ENCODE measurements at regions not wholly inside any gene's neighbourhood (a gene's known extent, or its start where the extent isn't known, plus 50 kb on each side); places are given as distances from the start of the nearest gene placed in this dataset.

DNA sequence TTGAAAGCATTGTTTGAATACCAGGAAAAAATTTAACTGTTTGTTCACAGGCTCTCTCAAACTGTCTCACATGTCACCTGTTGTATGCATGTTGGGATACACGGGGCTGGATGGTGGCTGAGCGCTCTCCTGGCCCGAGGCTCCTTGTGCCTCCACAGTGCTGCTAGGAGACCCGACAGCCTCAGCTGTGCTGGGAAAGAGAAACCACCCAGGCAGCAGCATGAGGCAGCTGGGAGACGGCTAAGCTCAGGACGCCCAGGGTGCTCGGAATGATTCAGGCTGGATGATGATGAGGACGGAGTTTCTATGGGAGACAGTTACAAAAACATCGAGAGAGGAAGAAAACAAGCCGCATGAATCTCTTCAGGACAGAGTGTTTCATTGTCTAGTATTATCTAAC is 278.0 kb upstream of the CDH4 start:
- no peak for ATAC-seq

DNA sequence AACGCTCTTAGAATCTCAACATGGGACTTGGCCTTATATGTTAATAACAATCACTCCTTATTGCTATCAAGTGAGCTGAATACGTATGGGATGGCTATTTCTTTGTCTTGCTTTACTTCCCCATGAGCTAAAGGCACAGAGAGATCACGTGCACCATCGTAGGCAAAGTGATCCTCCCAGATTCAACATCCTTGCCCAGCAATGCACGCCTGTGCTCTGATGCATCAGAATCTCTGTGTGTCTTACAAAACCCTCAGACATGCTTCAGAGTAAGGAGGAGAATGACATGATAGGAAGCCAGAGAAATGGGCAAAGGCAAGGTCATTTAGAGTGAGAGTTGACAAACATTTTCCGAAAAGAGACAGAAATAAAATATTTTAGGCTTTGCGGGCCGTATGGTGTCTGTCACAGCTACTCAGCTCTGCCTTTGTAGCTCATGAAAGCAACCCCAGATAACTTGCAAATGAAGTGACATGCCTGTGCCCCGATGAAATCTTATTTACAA is 277.6 kb upstream of the CDH4 start:
- no peak for ATAC-seq

DNA sequence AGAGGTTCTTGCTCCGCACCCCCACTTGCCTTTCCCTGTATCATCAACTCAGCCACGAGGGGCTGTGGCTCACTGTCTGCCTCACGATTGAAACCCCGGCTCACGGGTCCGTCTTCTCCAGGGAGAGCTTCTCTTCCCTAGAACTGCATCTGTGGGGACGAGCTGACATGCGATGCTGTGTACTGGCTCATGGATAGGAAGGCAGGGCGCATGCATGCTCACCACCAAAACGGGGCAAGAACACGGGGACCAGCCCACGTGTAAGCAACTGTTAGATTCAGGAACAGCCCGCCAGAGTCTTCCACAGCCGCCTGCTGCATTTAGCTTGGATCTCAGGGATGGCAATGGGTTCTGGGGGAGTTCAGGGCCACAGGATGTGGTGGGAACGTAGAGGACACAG is 275.9 kb upstream of the CDH4 start:
- ATAC-seq, result no peak

DNA sequence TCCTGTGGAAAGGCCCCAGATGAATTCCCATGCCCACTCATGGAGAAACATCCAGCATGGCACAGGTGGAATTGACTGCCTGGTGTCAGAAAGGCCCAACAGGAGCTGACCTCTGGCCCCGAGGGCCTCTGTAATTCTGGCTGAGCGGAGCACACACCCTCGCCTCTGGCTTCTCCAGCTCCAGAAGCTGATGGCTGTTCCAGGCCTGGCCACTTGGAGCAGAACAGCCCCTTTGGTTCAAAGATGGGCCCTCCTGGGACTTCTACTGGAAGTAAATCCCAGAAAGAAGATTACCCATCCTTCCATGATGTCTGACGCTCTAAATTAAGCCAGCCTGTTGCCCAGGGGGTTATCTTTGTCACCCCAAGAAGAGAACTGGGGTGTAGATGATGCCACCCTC is 275.1 kb upstream of the CDH4 start:
- no peak for ATAC-seq

DNA sequence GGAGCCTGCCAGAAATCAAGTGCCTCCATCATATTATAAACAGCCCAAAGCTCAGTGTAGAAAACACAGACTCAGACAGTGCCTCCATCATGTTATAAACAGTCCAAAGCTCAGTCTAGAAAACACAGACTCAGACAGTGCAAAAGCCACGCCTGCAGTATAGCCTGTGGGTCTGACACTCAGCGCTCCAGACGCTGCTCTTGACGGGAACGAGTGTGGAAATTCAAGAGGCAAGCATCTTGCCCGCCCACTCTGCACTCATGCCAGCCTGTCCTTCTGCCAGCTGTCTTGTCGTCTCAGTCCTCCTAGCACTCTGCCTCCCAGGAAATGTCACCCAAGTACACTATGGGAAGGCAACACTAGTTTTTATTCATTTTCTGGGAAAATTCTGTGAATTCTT is 274.2 kb upstream of the CDH4 start:
- no peak for ATAC-seq

DNA sequence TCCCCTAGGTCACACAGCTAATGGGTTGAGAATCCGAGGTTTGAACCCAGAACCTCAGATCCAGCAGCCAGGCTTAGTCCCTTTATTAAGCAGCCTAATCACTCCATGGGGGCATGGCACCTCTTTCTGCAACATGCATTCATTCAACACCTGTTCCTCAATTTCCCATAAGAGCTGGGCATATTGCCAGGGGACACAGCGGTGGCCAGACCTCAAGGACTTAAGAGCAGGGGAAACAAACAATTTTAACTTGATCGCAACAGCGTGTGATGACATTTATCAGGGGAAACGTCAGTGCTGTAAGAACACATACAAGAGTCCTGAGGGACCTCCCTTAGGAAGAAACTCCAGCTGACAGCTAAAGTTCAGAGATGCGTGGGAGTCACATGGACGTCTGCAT is 267.4 kb upstream of the CDH4 start:
- ATAC-seq, result no peak

DNA sequence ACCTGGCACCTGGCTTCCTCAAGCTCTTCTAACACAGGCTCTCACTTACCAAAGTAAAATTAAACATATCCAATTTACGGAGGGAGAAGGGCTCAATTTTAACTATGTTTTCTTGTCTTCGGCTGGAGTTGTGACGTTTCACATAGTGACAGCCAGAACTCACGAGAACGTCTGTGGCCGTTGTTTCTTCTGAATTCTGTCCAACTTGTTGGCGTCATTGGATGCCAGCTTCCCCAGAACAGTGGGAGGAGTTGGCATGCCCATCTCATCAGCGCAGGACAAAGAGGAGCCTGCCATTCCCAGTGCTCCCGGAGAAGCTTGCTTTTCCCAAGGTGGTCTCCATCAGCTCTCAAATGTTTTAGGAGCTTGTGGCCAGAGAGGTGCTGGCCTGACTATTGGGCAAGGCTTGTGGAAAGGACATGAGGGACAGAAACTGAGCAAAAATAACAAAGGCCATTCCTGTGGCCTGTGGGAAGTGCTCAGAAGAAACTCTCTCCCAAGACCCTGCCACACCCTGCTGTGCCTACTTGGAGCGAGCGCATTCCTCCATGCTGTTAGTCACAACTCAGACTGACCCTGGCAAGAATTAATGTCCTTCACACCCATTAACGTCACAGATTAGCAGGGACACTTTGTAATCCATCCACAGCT is 265.4 kb upstream of the CDH4 start:
- no peak for ATAC-seq

DNA sequence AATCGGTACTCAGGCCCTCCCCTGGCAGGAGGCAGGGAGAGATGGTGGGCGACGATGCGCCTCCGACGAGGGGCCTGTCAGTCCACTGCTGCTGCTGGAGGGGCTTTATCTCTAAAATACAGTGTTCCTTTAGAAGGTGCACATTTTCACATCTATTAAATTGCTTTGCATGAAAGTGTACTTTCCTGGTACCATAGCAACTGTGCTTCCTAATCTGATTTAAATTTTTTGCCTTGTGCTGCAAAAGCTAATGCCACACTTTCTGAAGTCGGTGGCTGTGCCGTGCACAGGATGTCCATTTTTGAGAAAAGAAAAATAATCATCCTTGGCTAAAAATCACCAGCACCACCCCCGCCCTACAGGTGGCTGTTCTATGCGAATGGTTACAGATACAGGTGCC is 262.0 kb upstream of the CDH4 start:
- no peak for ATAC-seq

DNA sequence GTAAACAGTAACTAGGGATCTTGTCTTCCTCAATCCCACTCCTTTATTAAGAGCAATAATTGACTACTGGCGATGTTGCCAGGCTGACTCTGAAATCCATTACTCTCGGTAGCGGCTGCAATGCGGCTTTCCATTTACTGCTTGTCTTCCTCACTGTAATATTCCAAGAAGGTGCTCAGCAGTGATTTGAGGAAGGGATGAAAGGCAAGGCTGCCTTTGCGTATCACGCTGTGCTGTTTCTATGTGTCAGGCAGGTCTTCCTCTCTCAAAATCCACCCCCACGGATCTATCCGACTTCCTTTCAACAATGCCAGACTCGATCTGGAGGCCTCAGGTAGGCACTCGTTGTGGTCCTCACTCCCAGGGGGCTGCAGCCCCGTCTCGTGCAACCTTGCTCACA is 261.4 kb upstream of the CDH4 start:
- no peak for ATAC-seq

DNA sequence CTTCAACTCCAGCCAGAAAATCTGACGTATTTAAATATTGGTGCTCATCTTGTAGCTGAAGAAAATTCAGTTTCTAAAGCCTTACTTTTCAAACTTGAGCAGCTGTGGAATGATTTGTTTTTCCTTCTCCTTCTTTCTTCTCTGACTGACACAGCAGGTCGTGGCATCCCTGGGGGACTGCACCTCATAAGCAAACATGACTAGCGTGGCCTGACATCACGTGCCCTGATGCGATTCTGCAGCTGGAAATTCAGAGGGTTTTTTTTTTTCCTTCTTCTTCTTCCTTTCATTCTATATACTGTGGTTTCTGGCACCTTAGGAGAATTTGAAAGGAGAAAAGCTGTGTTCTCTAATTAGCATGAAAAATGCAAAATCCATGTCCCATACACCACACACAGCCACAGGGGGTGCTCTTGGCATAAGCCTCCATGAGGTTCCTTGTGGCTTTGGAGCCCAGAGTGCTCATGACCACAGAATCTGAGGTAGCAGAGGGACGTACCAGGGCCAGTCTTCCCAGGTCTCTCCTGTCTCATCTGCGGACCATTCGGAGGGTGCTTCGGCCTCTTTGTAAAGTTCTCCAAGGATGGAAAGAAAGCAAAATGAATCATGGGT is 258.5 kb upstream of the CDH4 start:
- ATAC-seq, result no peak

DNA sequence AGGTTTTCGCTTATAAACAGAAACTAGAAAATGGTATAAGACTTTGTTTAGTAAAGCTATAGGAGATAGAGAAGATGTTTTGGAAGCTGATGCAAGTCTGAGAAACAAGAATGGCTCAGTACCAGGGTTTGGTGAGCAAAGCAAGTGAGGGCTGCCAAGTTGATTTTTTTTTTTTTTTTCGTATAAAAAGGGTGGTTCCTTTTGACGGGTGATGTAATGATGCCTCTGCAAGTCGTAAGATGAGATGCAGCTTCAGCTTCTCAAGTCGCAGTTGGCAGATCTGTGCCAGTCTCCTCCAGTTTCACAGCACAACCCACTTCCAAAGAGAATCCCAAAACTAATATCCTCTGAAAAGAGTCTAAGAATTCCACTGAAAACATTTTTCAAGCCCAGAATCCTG is 252.8 kb upstream of the CDH4 start:
- ATAC-seq, result no peak

DNA sequence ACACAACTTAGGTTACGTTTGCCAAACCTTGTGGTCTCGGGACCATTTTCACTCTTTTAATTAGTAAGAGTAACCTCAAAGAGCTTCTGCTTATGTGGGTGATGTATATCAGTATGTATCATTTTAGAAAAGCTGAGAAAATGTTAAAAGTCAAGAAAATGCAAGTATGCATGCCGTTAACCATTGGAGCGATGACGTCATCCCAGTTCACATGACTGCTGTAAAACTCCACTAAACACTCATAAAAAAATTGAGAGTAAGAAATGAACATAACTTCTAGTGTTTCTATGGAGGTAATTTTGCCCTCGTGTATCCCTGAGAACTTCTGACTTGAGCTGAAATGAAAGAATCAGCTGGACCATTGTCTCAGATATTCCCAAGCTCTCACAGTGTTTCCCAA is 250.0 kb upstream of the CDH4 start:
- ATAC-seq, result no peak

DNA sequence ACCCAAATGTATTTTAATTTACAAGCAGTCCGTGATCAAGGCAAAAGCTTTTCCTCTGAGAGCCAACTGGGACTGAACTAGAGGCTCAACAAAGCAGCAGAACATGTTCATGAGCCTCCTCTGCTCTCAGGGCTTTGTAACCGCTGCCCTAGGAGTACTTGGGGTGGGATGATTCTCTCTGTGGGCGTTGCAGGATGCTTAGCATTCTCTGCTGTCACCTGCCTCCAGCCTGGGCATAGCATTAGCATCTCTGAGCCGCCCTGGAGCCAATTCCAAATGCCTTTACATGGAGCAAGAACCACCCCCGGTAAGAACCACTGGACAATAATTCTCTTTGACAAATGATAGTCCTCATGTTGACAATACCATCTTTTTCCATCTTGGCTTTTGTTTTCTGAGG is 237.6 kb upstream of the CDH4 start:
- ATAC-seq, result no peak

DNA sequence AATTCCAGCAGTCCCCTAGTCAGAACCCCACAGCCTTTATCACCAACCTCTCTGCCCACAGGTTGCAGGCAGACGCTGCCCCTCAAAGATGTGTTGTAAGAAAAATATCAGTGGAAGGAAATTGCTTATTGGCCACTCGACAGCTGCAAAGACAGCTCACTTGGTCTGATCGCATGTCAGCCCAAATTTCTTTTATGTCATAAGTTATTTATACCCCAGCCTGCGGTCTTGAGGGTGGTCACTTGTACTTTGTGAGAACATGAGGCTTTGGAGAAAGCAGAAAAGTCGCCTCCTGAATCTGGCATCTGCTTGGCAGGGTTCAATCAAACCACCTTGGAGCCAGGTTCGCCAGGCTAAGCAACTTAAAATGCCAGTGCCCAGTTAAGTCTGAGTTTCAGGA is 236.5 kb upstream of the CDH4 start:
- no peak for ATAC-seq

DNA sequence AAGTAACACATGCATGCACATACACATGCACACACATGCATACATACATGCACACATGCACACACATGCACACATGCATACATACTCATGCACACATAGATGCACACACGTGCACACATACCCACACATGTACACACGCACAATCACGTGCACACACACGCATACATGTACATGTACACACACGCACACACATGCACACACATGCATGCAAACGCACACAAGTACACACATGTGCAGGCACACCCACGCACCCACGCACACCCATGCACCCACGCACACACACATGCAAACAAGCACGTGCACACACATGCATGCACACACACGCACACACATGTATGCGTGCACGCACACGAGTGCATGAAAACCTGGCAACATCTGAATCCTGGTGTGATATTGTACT is 232.7 kb upstream of the CDH4 start:
- no peak for ATAC-seq

DNA sequence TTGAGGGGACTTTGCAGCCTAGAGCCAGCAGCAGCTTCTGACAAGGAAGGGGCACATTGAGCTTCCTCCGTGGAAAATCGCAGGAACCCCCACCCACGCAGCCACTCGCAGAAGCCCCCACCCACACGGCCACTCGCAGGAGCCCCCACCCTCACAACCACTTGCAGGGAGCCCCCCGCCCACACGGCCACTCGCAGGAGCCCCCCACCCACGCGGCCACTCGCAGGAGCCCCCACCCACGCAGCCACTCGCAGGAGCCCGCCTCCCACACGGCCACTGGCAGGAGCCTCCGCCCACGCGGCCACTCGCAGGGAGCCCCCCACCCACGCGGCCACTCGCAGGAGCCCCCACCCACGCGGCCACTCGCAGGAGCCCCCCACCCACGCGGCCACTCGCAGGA is 228.4 kb upstream of the CDH4 start:
- no peak for ATAC-seq

DNA sequence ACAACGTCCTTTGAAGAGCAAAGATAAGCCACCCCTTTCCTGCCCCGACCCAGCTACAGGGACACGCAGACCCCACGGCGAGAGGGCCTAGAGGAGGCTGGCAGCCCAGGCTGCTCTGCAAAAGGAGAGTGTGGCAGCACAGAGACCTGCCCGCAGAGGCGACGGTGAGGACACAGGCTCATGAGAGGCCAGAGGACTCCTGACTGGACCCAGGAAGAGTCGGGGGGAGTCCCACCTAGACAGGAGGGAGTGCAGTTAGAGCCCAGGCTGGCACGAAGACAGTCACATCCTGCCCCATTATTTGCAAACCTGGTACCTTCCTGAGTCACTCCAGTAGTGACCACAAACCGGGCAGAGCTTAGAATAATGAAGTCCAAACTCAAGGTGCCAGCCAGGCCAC is 227.7 kb upstream of the CDH4 start:
- no peak for ATAC-seq

DNA sequence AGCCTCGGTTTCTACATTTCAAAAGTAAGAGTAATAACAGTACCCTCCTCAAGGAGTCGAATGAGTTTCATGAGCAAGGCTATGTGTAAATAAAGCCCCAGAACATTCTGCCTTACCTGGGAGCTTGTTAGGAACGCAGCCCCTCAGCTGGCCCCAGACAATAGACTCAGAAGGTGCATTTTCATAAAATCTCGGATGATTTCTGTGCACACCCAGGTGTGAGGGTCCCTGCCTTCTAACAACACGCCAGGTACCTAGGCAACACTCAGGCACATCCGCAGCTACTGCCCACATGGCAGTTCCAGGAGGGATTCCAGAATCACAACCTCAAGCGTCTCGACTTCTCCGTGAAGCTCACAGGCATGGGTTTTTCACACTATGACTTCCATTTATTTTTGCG is 226.5 kb upstream of the CDH4 start:
- no peak for ATAC-seq

DNA sequence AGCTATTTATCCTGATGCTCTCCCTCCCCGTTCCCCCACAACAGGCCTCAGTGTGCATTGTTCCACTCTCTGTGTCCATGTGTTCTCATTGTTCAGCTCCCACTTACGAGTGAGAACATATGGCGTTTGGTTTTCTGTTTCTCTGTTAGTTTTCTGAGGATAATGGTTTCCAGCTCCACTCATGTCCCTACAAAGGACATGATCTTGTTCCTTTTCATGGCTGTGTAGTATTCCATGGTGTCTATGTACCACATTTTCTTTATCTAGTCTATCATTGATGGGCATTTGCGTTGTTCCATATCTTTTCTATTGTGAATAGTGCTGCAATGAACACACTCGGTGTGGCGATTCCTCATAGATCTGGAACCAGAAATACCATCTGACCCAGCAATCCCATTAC is 225.9 kb upstream of the CDH4 start:
- ATAC-seq, result no peak

DNA sequence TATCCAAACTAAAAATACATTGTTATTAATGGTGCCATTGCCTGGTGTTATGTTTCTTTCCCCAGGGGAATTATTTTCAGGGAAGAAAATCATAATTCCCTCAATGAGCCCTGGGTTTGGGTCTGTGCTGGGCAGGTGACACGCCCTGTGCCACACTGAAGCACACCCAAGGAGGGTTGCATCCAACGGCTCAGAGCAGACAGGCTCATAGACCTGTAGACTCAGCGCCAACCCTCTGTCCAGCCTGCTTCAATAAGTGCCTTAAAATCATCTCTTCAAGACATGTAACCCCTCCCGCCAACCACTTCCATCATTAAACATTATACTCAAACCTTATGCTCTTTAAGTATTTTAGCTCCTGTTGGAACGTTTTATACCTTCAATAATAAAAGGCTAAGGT is 225.3 kb upstream of the CDH4 start:
- ATAC-seq, result no peak

DNA sequence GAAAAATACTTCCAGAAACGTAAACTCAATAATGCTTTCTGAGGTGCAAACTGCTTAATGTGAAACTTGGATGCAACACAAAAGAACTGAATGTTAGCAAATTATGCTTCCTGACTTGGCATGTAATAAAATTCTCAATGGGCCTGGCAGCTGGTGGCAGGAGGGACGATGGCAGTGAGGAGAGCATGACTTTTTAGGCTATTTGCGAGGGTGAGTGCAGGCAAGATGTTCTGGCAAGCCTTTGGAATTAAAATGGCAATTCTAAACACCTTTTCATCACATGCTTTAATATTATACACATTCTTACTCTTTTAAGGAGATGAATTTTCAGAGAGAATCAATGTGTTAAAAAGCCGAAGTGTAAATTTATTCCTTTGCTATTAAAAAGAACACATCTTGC is 224.8 kb upstream of the CDH4 start:
- no peak for ATAC-seq

DNA sequence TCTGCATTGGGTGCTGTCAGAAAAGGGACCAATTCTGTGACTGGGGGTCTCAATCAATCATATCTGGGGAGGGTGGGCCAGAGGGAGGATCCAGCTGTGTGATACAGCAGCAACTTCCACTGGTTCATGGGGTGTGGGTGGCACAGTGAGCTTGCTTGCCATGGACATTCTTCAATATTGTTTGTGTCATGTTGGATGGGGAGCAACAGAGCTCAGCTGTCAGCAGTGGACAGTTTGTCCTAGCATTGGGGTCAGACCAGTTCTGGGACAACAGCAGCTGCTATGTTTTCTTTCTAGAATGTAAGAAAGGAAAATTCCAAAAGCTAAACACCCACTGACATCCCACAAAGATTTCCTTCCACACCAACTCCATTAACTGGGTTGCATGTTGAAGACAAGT is 221.9 kb upstream of the CDH4 start:
- ATAC-seq, result no peak

DNA sequence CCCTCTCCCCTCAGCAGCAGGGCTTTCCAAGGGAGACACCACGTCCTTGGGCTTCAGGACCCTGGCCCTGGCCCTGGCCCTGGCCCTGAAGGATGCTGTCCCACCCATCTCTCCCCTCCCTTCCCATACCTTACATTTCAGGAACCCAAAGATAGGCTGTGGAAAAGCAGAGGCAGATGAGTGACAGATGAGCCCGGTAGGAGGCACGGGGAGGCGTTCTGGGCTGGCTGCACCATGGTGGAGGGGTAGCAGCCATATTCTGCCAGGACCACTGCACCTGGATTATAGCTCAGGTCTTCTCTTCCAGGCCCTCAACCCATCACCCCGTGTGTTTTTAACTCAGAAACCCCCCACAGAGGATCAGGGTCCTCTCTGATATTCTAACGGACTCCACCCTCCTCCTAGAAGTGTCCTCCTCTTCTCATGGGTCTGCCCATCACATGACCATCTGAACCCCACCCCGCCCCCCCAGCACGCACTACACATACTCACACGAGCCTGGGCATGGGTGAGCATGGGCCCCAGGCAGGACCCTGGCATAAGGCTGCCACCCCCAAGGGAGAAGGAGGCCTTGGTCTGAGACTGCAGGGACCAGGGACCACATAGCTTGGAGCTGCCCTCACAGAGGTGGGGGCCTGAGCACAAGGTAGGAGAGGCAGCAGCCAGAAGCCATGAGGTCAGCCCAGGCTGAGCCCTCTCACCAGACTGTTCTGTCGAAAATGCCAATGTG is 220.8 kb upstream of the CDH4 start:
- ATAC-seq, result no peak

DNA sequence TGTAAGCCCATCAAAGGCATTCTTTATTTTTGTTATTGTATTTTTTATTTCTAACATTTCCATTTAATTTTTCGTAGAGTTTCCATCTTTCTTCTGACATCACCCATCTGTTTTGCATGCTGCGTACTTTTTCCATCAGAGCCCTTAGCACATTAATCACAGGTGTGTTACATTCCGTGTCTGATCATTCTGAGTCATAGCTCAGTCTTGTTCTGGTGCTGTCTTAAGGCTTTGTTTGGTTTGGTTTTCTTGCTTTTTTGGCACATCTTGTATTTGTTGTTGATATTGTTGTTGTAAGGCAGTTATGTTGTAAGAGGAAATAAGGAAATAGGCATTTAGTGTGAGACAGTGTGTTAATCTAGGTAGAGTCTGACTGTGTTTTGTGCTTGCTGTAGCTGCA is 214.6 kb upstream of the CDH4 start:
- ATAC-seq, result no peak
